A673 (cell line): ENCODE measurements at regions not wholly inside any gene's neighbourhood (a gene's known extent, or its start where the extent isn't known, plus 50 kb on each side); places are given as distances from the start of the nearest gene placed in this dataset.

ENCODE experiments used
- BruUV-seq: library from RNA; stranded (reverse); fragments of 400-500 nt; replicated peaks from 2 replicates; lab custom pipeline; 2021; lab: Mats Ljungman, UMichigan
- CTCF ChIA-PET: fragments of 300-600 bp; sonication (Branson Sonifier 250); formaldehyde crosslinking; loops from one replicate; lab custom pipeline; 2022; ENCODE audit warnings: antibody characterized with exemption; lab: Charles Lee
- POLR2A ChIA-PET: fragments of 300-600 bp; sonication (Branson Sonifier 250); formaldehyde crosslinking; loops from one replicate; lab custom pipeline; 2022; ENCODE audit warnings: antibody characterized with exemption; ENCODE audit not compliant: low non-redundant PET; lab: Charles Lee
- DNase-seq: peaks from one replicate; pipeline ENCODE4 v3.0.0-alpha.2; 2015; ENCODE audit warnings: low spot score
- H3K27ac ChIP-seq: fragments of 200-600 bp; sonication (generic); 2 replicates; pipeline ENCODE4 v1.5.1; 2016; ENCODE audit warnings: mixed run types, low read depth, mild to moderate bottlenecking, mixed read lengths, antibody characterized with exemption, low read length; ENCODE audit not compliant: poor library complexity, severe bottlenecking
- H3K27me3 ChIP-seq: fragments of 200-600 bp; sonication (generic); replicated peaks from 2 replicates; pipeline ENCODE4 v1.6.1; 2017; ENCODE audit warnings: mixed run types, low read depth, mild to moderate bottlenecking, mixed read lengths, antibody characterized with exemption, low read length; ENCODE audit not compliant: insufficient read depth, poor library complexity
- H3K36me3 ChIP-seq: fragments of 200-600 bp; sonication (generic); 2 replicates; pipeline ENCODE4 v1.6.1; 2016; ENCODE audit warnings: mixed run types, mild to moderate bottlenecking, mixed read lengths, antibody characterized with exemption, low read length; ENCODE audit not compliant: insufficient read depth, poor library complexity, severe bottlenecking
- H3K4me1 ChIP-seq: fragments of 200-600 bp; sonication (generic); 2 replicates; pipeline ENCODE4 v1.6.1; 2017; ENCODE audit warnings: mixed run types, mild to moderate bottlenecking, mixed read lengths, antibody characterized with exemption, low read length; ENCODE audit not compliant: insufficient read depth, poor library complexity, severe bottlenecking
- H3K4me3 ChIP-seq: fragments of 200-600 bp; sonication (generic); 2 replicates; pipeline ENCODE4 v1.5.1; 2016; ENCODE audit warnings: low read depth, mixed run types, mild to moderate bottlenecking, mixed read lengths, low read length; ENCODE audit not compliant: poor library complexity, severe bottlenecking
- H3K9me3 ChIP-seq: fragments of 200-600 bp; sonication (generic); 2 replicates; pipeline ENCODE4 v1.6.1; 2016; ENCODE audit warnings: mixed run types, low read depth, mild to moderate bottlenecking, mixed read lengths, antibody characterized with exemption, low read length; ENCODE audit not compliant: poor library complexity, severe bottlenecking
- EZH2 ChIP-seq: fragments of 200-600 bp; sonication (generic); IDR thresholded peaks from 2 replicates; pipeline ENCODE4 v1.6.1; 2017; ENCODE audit warnings: borderline replicate concordance, low read depth, mild to moderate bottlenecking, mixed read lengths, antibody characterized with exemption, low read length; ENCODE audit not compliant: poor library complexity, severe bottlenecking
- intact Hi-C: fragments of 100-400 bp; cut with micrococcal nuclease; formaldehyde crosslinking; loops from one replicate; pipeline ENCODE4 v1.10.0; 2022; ENCODE audit not compliant: unreplicated experiment
- TF ChIP-seq, protein P1 (sequence below): fragments of 300-800, 200-600 bp; sonication (generic); conservative IDR thresholded peaks from 2 replicates; pipeline ENCODE4 v1.5.1; 2017; ENCODE audit warnings: low read depth, mild to moderate bottlenecking, antibody characterized with exemption, low read length, moderate library complexity, mixed read lengths

DNA sequence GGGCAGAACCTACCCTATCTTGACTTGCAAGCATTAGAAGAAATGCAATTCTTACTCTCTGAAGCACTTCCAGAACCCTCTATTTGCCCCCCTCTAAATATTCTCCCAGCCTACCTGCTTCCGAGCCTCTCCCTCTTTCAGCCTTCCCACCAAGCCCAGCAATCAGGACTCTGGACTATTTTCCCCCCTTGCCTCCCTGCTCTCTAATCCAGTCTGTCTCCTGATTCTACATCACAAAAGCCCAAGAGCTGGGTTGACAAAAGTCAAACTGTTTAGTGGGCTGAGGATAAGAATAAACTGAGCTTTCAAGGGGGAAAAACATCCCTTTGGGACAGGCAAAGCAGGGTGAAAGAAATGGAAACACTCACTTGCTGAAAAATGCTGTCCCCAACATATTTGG is 123.2 kb upstream of the KIF2A start:
- CTCF ChIA-PET = no interaction called here

DNA sequence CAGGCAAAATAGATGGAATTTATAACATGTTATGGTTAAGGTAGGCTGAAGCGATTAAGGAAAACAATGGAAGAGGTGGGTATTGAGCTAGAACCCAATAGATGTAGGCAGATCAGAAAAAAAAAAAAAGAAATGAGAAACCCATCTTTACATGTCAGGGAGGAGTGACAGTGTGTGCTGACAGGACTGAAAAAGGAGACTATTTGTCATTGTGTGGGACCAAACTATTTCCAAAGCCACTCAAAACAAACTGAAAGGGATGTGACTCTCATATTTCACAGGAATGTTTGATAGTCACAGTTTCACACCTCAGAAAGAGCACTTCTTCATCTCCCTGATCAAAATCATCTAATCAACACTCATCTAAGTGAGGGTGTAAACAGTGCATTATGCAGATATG is 122.3 kb upstream of the KIF2A start:
- POLR2A ChIA-PET = no interaction called here
- no peak overlapping the region for H3K27ac ChIP-seq
- no peaks in the 10 kb centered on the region for H3K36me3 ChIP-seq
- peaks cover 5% of the 10 kb centered on the region for H3K4me1 ChIP-seq
- CTCF ChIA-PET = no interaction called here
- no peaks in the 10 kb centered on the region for H3K9me3 ChIP-seq
- DNase-seq = no peak
- no peak for TF ChIP-seq EZH2
- TF ChIP-seq, protein P1, sequence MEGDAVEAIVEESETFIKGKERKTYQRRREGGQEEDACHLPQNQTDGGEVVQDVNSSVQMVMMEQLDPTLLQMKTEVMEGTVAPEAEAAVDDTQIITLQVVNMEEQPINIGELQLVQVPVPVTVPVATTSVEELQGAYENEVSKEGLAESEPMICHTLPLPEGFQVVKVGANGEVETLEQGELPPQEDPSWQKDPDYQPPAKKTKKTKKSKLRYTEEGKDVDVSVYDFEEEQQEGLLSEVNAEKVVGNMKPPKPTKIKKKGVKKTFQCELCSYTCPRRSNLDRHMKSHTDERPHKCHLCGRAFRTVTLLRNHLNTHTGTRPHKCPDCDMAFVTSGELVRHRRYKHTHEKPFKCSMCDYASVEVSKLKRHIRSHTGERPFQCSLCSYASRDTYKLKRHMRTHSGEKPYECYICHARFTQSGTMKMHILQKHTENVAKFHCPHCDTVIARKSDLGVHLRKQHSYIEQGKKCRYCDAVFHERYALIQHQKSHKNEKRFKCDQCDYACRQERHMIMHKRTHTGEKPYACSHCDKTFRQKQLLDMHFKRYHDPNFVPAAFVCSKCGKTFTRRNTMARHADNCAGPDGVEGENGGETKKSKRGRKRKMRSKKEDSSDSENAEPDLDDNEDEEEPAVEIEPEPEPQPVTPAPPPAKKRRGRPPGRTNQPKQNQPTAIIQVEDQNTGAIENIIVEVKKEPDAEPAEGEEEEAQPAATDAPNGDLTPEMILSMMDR = no peak
- H3K4me3 ChIP-seq = no peak overlapping the region
- H3K27me3 ChIP-seq = no peaks in the 10 kb centered on the region
- intact Hi-C loops = no loop called here
- no TSS peak for BruUV-seq

More for the DNA sequence above, 123.2 kb upstream of the KIF2A start:
- Histone ChIP-seq H3K27me3 (no peaks in the 10 kb centered on the region), H3K4me3 (no peak overlapping the region), H3K4me1 (peaks cover 5% of the 10 kb centered on the region), H3K27ac (no peak overlapping the region), H3K36me3 (no peaks in the 10 kb centered on the region), H3K9me3 (no peaks in the 10 kb centered on the region)
- POLR2A ChIA-PET = no interaction called here
- intact Hi-C loops = no loop called here
- no peak for DNase-seq
- TF ChIP-seq, protein P1 = no peak
- no peak for TF ChIP-seq EZH2
- no TSS peak for BruUV-seq

DNA sequence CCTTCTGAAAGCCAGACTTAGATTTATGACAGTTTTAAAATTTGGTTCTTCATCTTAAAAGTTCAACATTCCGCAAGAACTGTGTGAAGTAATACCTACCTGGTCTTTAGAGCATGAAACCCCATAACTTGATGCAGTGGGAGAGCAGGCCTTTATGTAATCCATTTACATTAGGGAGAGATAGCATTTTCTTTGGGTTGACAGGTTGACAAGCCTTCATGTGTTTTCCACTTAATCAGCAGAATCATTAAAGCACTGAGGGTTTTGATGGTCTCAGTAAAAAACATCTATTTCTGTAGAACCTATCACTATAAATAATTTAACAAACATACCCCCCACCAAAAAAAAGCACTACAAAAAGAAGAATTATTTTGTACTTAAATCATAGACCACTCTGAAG is 121.6 kb upstream of the KIF2A start:
- H3K36me3 ChIP-seq = no peaks in the 10 kb centered on the region
- TF ChIP-seq EZH2 = no peak
- TF ChIP-seq, protein P1 = no peak
- H3K27me3 ChIP-seq = no peaks in the 10 kb centered on the region
- intact Hi-C loops = no loop called here
- no peaks in the 10 kb centered on the region for H3K9me3 ChIP-seq
- ChIA-PET POLR2A (no interaction called here), CTCF (no interaction called here)
- no peak overlapping the region for H3K4me3 ChIP-seq
- H3K4me1 ChIP-seq = peaks cover 5% of the 10 kb centered on the region
- no peak overlapping the region for H3K27ac ChIP-seq
- no TSS peak for BruUV-seq
- DNase-seq = no peak
